ENCODE measurements at regions not wholly inside any gene's neighbourhood (a gene's known extent, or its start where the extent isn't known, plus 50 kb on each side); places are given as distances from the start of the nearest gene placed in this dataset.

GRCh38 chr10:111482621-111483216 lies 405.9 kb downstream of the ADRA2A start:
- Histone ChIP-seq H3K18ac (ENCODE audit: extremely low read depth, low read length) (no peak overlapping the region), H2BK5ac (ENCODE audit: low read depth, low read length) (no peak overlapping the region), H3K9me3 (ENCODE audit: insufficient read depth in 2 of 2, low read depth in 1 of 2, low read length in 1 of 2) (peaks cover 3 to 7% of the 10 kb centered on the region in 2 experiments; a peak in 3 of 4 replicates), H2BK12ac (ENCODE audit: low read depth, low read length) (no peak overlapping the region), H3K4me1 (replicated peaks in 1 of 4; ENCODE audit: control insufficient read depth in 3 of 4, insufficient read depth in 4 of 4, low read length in 3 of 4) (no peaks in the 10 kb centered on the region), H3K14ac (ENCODE audit: insufficient read length) (no peak overlapping the region), H2BK20ac (ENCODE audit: low read length) (no peak overlapping the region), H3K4me3 (ENCODE audit: extremely low read depth in 1 of 4, insufficient read depth in 2 of 4, low read depth in 3 of 4, low read length in 4 of 4) (no peak overlapping the region), H2BK120ac (replicated peaks; ENCODE audit: low read depth, low read length) (no peak overlapping the region), H3K79me1 (ENCODE audit: low read depth, low read length) (no peaks in the 10 kb centered on the region), H4K5ac (ENCODE audit: insufficient read length, low read depth, low read length) (no peak overlapping the region), H3K4ac (replicated peaks; ENCODE audit: insufficient read length, low read depth, low read length) (no peak overlapping the region), H2AK5ac (ENCODE audit: low read depth, low read length) (no peak overlapping the region), H4K20me1 (replicated peaks in 1 of 2; ENCODE audit: control insufficient read depth in 1 of 2, insufficient read depth in 2 of 2, low read length in 2 of 2) (no peaks in the 10 kb centered on the region), H3K23ac (ENCODE audit: insufficient read length) (no peak overlapping the region), H3K9ac (replicated peaks in 1 of 4; ENCODE audit: extremely low read depth in 1 of 4, low read depth in 3 of 4, low read length in 3 of 4) (no peak overlapping the region), H3K27ac (ENCODE audit: low read depth, low read length) (no peak overlapping the region), H2AFZ (ENCODE audit: low read length) (no peak overlapping the region), H3K36me3 (ENCODE audit: control insufficient read depth in 2 of 4, insufficient read depth in 4 of 4, low read length in 3 of 4) (no peaks in the 10 kb centered on the region), H4K8ac (ENCODE audit: extremely low read depth, insufficient read depth, low read length) (no peak overlapping the region), H3K27me3 (replicated peaks in 1 of 4; ENCODE audit: control insufficient read depth in 3 of 4, extremely low read depth in 1 of 4, insufficient read depth in 3 of 4, low read length in 3 of 4) (no peaks in the 10 kb centered on the region), H3K56ac (replicated peaks; ENCODE audit: insufficient read length, low read depth, low read length) (no peak overlapping the region), H3K4me2 (ENCODE audit: insufficient read depth in 1 of 2, low read depth in 2 of 2, low read length in 2 of 2) (no peak overlapping the region), H3K23me2 (ENCODE audit: low read depth, low read length) (no peaks in the 10 kb centered on the region), H4K91ac (replicated peaks; ENCODE audit: insufficient read length, low read length) (no peak overlapping the region), H2BK15ac (ENCODE audit: low read length) (no peak overlapping the region), H3K79me2 (ENCODE audit: control insufficient read depth in 1 of 2, insufficient read depth in 2 of 2, low read length in 2 of 2) (no peaks in the 10 kb centered on the region)
- DNase-seq (ENCODE audit: low read depth in 1 of 2, low spot score in 2 of 2) (no peak), FAIRE-seq (no peak)
- ChIA-PET CTCF (ENCODE audit: partially characterized antibody) (interaction anchor here (0.6 to 1.2 kb wide), 3 partner anchors 13 to 123 kb away, joined by 3 to 4 read pairs (median 3); no protein-coding TSS in a partner anchor), POLR2A (ENCODE audit: partially characterized antibody) (no interaction called here)
- no peak for TF ChIP-seq BRCA1 (IDR thresholded peaks at IDR 0.05; ENCODE audit: low read depth, low read length)
- TF ChIP-seq POU5F1 (IDR thresholded peaks at IDR 0.05; ENCODE audit: low read depth, low read length) = no peak
- TF ChIP-seq PHF8 (conservative IDR thresholded peaks at IDR 0.05; ENCODE audit: low read depth, low read length) = no peak
- TF ChIP-seq EGR1 (IDR thresholded peaks at IDR 0.05; ENCODE audit: borderline replicate concordance, low read depth, low read length) = no peak
- TF ChIP-seq MAX (IDR thresholded peaks at IDR 0.05) = no peak
- TF ChIP-seq, protein P1, sequence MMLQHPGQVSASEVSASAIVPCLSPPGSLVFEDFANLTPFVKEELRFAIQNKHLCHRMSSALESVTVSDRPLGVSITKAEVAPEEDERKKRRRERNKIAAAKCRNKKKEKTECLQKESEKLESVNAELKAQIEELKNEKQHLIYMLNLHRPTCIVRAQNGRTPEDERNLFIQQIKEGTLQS (IDR thresholded peaks at IDR 0.05; ENCODE audit: insufficient read depth, low read depth, low read length) = no peak
- TF ChIP-seq BACH1 (IDR thresholded peaks at IDR 0.05; ENCODE audit: low read length) = no peak
- WGBS, 2 experiments (ENCODE audit: extremely low coverage in 1 of 2, insufficient coverage in 1 of 2, insufficient read length in 1 of 2, insufficient replicate concordance in 2 of 2, low coverage in 1 of 2, low lambda C conversion rate in 2 of 2, missing lambda C conversion rate in 1 of 2) = 92% methylated on average over 5 of the region's 5 CpGs; no CpG with 5 or more reads in 1 of the 2 experiments

Data from H1 (cell line).